ENCODE measurements at regions not wholly inside any gene's neighbourhood (a gene's known extent, or its start where the extent isn't known, plus 50 kb on each side); places are given as distances from the start of the nearest gene placed in this dataset.

DNA sequence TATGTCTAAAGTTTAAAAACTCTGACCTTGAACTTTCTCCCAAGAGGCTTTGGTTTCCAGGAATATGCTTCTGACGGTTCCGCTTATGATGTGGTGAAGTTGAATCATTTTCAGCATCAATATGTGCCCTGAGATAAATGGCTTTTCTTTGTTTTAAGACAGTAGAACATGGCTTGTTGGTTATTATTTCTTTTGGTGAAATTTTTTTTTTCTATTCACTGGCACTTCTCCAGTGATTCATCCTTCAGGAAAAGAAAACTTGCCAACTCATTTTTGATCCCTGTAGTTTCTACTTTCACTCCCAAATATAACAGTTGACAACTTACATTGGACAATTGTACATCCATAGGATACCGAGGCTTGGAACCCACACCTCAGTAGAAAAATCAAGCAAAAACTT is 1301.2 kb upstream of the FLRT2 start:
- TF ChIP-seq EP300 (IDR thresholded peaks at IDR 0.05): no peak
- TF ChIP-seq POLR2A (IDR thresholded peaks at IDR 0.05): no peak
- TF ChIP-seq, protein P1, sequence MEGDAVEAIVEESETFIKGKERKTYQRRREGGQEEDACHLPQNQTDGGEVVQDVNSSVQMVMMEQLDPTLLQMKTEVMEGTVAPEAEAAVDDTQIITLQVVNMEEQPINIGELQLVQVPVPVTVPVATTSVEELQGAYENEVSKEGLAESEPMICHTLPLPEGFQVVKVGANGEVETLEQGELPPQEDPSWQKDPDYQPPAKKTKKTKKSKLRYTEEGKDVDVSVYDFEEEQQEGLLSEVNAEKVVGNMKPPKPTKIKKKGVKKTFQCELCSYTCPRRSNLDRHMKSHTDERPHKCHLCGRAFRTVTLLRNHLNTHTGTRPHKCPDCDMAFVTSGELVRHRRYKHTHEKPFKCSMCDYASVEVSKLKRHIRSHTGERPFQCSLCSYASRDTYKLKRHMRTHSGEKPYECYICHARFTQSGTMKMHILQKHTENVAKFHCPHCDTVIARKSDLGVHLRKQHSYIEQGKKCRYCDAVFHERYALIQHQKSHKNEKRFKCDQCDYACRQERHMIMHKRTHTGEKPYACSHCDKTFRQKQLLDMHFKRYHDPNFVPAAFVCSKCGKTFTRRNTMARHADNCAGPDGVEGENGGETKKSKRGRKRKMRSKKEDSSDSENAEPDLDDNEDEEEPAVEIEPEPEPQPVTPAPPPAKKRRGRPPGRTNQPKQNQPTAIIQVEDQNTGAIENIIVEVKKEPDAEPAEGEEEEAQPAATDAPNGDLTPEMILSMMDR (IDR thresholded peaks at IDR 0.05): no peak

Measured in upper lobe of left lung (tissue), 4 donors.